ENCODE measurements at regions not wholly inside any gene's neighbourhood (a gene's known extent, or its start where the extent isn't known, plus 50 kb on each side); places are given as distances from the start of the nearest gene placed in this dataset.
"Not testable (repeated sequence)": the region's sequence is repeated elsewhere in the genome, so short reads cannot be mapped to it uniquely, and the experiment has no call there.

DNA sequence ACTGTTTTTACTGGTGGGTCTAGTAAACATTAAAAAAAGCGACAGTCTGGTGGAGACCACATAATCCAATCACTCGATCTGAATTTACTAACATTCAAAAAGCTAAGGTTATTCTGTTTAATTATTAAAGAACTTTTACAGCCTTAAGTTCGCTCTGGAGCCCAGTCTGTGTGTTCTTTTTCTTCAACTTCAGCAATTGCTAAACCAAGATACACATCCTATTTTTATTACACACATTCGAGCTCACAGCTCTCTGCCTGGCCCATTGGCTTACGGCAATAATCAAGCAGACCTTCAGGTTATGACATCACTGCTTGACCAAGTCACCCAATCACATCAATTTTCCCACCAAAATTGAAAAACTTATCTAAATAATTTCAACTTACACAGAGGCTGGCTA is 57.4 kb upstream of the PRSS16 start:
- DNase-seq (ENCODE audit: low read depth) = no peak

- DNase-seq (ENCODE audit: low read depth) = not testable (repeated sequence)
These were observed 53.0 kb upstream of the PRSS16 start for GRCh38 chr6:27194453-27194852.

DNA sequence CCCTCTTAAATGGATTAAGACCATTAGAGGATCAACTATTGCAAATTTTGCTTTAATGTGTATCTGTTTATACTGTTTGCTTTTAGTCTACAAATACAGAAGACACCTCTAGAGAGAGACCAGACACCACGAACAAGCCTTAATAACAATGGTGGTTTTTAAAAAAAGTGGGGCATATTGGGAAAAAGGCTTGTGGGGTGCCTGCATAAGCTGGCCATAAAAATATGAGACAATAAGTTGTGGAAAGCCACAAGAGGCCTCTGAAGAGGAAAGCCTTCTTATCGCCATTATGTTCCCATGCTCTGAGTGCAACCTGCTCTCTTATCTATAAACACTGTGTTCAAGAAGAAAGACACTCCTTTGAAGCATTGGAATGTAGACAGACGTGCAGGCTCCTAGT is 52.0 kb upstream of the PRSS16 start:
- DNase-seq (ENCODE audit: low read depth) = not testable (repeated sequence)

Data from CMK (cell line).